Esophagus (tissue), 2 donors: ENCODE measurements at regions not wholly inside any gene's neighbourhood (a gene's known extent, or its start where the extent isn't known, plus 50 kb on each side); places are given as distances from the start of the nearest gene placed in this dataset.
"Not testable (repeated sequence)": the region's sequence is repeated elsewhere in the genome, so short reads cannot be mapped to it uniquely, and the experiment has no call there.

Experiments used
- H3K27ac ChIP-seq, 2 donors: one replicate each; pipeline ENCODE4 v1.5.1; 2013; ENCODE audit warnings: low read depth in 2 of 2, mild to moderate bottlenecking in 2 of 2, inconsistent platforms in 1 of 2, low read length in 1 of 2, moderate library complexity in 1 of 2
- H3K27me3 ChIP-seq, 2 donors: one replicate each; pipeline ENCODE4 v1.6.1; 2013; ENCODE audit warnings: low read length in 2 of 2, control low read depth in 1 of 2, mild to moderate bottlenecking in 1 of 2; ENCODE audit not compliant: insufficient read depth in 2 of 2, control insufficient read depth in 1 of 2
- H3K36me3 ChIP-seq, 2 donors: one replicate each; pipeline ENCODE4 v1.6.1; 2013; ENCODE audit warnings: low read length in 1 of 2; ENCODE audit not compliant: control insufficient read depth in 2 of 2, insufficient read depth in 2 of 2
- H3K4me1 ChIP-seq, 2 donors: one replicate each; pipeline ENCODE4 v1.6.1; 2013; ENCODE audit warnings: low read length in 1 of 2; ENCODE audit not compliant: control insufficient read depth in 2 of 2, insufficient read depth in 2 of 2
- H3K4me3 ChIP-seq, 2 donors: one replicate each; pipeline ENCODE4 v1.5.1; 2013; ENCODE audit warnings: low read length in 2 of 2, mild to moderate bottlenecking in 2 of 2, low read depth in 1 of 2, moderate library complexity in 1 of 2
- H3K9me3 ChIP-seq, 2 donors: one replicate each; pipeline ENCODE4 v1.6.1; 2013; ENCODE audit warnings: mild to moderate bottlenecking in 2 of 2, low read depth in 1 of 2, low read length in 1 of 2, moderate library complexity in 1 of 2; ENCODE audit not compliant: control insufficient read depth in 2 of 2, insufficient read depth in 1 of 2
- WGBS, 2 donors: extraction: QIAGEN DNeasy Blood & Tissue Kit; methylation state at CpG; one replicate each; pipeline ENCODE4 v1.1.7; 2013; 5-methylcytosine and 5-hydroxymethylcytosine counted together
- donor health status: healthy with polysubstance abuse.
- donor health status: Bipolar disorder and iron deficiency.

DNA sequence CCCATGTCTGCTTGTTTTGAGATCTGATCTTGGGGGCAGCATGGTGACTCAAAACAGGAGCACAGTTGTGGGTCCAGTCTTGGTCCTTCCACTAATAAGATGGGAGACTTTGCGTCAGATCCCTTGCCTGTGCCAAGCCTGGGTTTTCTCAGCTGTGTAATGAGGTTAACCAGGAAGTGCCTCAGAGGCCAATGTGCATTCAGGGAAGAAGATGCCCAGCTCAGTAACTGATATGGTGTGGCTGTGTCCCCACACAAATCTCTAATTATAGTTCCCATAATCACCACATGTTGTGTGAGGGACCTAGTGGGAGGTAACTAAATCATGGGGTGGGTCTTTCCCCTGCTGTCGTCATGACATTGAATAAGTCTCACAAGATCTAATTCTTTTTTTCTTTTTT lies 107.1 kb upstream of the ALDH3B2 start:
- not testable (repeated sequence) for H3K27ac ChIP-seq, H3K36me3 ChIP-seq, H3K27me3 ChIP-seq, H3K4me1 ChIP-seq, H3K9me3 ChIP-seq, H3K4me3 ChIP-seq
- 91% methylated on average over 2 of the region's 2 CpGs for WGBS, 2 donors

DNA sequence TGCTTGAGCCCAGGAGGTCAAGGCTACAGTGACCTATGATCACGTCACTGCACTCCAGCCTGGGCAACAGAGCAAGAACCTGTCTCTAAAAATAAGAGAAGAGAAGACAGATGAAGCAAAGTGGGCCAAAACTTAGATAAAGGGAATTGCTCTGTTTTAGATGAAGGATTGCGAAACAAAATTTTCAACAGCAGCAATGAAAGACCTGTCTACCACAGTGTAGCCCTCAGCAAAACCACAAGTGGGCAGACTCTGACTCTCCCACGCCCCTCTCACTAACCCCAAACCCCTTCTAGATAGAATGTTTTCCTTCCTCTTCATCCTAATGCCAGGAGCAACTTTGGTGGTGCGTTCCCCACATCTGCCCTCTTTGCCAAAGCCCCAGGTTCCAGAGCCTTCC lies 105.6 kb upstream of the ALDH3B2 start:
- Histone ChIP-seq H3K36me3 (no peaks in the 10 kb centered on the region), H3K4me3 (no peak overlapping the region), H3K27ac (no peak overlapping the region), H3K27me3 (no peaks in the 10 kb centered on the region), H3K4me1 (no peaks in the 10 kb centered on the region), H3K9me3 (no peaks in the 10 kb centered on the region)
- WGBS, 2 donors = 49 to 50% methylated on average over 4 of the region's 4 CpGs

GRCh38 chr11:67779189-67779875 lies 104.9 kb upstream of the ALDH3B2 start:
- H3K27me3 ChIP-seq, H3K4me1 ChIP-seq, H3K4me3 ChIP-seq, H3K36me3 ChIP-seq, H3K9me3 ChIP-seq, H3K27ac ChIP-seq: not testable (repeated sequence)
- WGBS, 2 donors = 47 to 54% methylated on average over 7 of the region's 7 CpGs

GRCh38 chr11:67776852-67777520 lies 102.6 kb upstream of the ALDH3B2 start:
- no peaks in the 10 kb centered on the region for H3K27me3 ChIP-seq
- WGBS, 2 donors = 50 to 53% methylated on average over 4 of the region's 4 CpGs
- H3K36me3 ChIP-seq = no peaks in the 10 kb centered on the region
- no peak overlapping the region for H3K4me3 ChIP-seq
- no peaks in the 10 kb centered on the region for H3K4me1 ChIP-seq
- no peak overlapping the region for H3K27ac ChIP-seq
- H3K9me3 ChIP-seq = no peaks in the 10 kb centered on the region

- H3K27ac ChIP-seq, H3K4me3 ChIP-seq, H3K4me1 ChIP-seq, H3K27me3 ChIP-seq, H3K9me3 ChIP-seq, H3K36me3 ChIP-seq: not testable (repeated sequence)
- WGBS, 2 donors = 48 to 67% methylated on average over 8 of the region's 8 CpGs
Observed at GRCh38 chr11:67774175-67774574, 99.8 kb upstream of the ALDH3B2 start.

GRCh38 chr11:67768001-67768730 lies 93.7 kb upstream of the ALDH3B2 start:
- not testable (repeated sequence) for H3K9me3 ChIP-seq, H3K4me1 ChIP-seq, H3K27me3 ChIP-seq, H3K36me3 ChIP-seq, H3K27ac ChIP-seq, H3K4me3 ChIP-seq
- WGBS, 2 donors = 87 to 90% methylated on average over 11 of the region's 11 CpGs

- H3K27ac ChIP-seq, H3K36me3 ChIP-seq: not testable (repeated sequence)
- 70 to 77% methylated on average over 7 of the region's 7 CpGs for WGBS, 2 donors
Observed at GRCh38 chr11:67761211-67761610, 86.8 kb upstream of the ALDH3B2 start.

DNA sequence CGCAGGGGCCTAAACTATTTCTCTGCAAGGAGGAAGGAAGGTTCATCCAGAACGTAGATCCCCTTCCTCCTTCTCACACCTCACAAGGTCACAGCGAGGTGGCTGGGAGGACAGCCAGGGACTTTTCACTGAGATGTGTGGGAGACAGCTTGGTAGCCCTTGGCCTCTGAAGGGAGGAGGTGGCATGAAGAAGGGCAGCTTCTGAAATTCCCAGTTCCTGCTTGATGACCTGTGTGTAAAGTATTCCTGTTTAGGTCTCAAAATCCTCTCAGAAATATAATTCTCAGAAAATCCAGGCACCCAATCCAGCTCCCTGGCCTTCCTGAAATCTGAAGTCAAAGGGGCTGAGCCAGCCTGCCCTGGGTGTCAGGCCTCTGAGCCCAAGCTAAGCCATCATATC lies 84.9 kb upstream of the ALDH3B2 start:
- WGBS, 2 donors = 54 to 80% methylated on average over 1 to 3 of the region's 3 CpGs
- not testable (repeated sequence) for H3K9me3 ChIP-seq, H3K27ac ChIP-seq, H3K27me3 ChIP-seq, H3K36me3 ChIP-seq, H3K4me3 ChIP-seq, H3K4me1 ChIP-seq

More at GRCh38 chr11:67761211-67761610, 86.8 kb upstream of the ALDH3B2 start:
- H3K4me1 ChIP-seq, H3K9me3 ChIP-seq, H3K4me3 ChIP-seq, H3K27me3 ChIP-seq: not testable (repeated sequence)

GRCh38 chr11:67758467-67758866 lies 84.0 kb upstream of the ALDH3B2 start:
- not testable (repeated sequence) for H3K4me3 ChIP-seq, H3K36me3 ChIP-seq, H3K9me3 ChIP-seq, H3K27me3 ChIP-seq, H3K4me1 ChIP-seq, H3K27ac ChIP-seq
- WGBS, 2 donors = 74 to 82% methylated on average over 6 of the region's 6 CpGs

- H3K4me1 ChIP-seq, H3K36me3 ChIP-seq, H3K9me3 ChIP-seq, H3K4me3 ChIP-seq, H3K27me3 ChIP-seq, H3K27ac ChIP-seq: not testable (repeated sequence)
- WGBS, 2 donors = 52 to 60% methylated on average over 5 of the region's 5 CpGs
Observed at GRCh38 chr11:67758009-67758408, 83.6 kb upstream of the ALDH3B2 start.
